SK-N-MC (cell line): ENCODE measurements at regions not wholly inside any gene's neighbourhood (a gene's known extent, or its start where the extent isn't known, plus 50 kb on each side); places are given as distances from the start of the nearest gene placed in this dataset.

Experiments used
- DNase-seq: peaks from one replicate; pipeline ENCODE4 v3.0.0-alpha.2; 2011; ENCODE audit warnings: low read depth, low spot score
- H3K27ac ChIP-seq: fragments of 200-600 bp; sonication (generic); 2 replicates; pipeline ENCODE4 v1.5.1; 2016; ENCODE audit warnings: mixed run types
- H3K36me3 ChIP-seq: fragments of 200-600 bp; sonication (generic); 2 replicates; pipeline ENCODE4 v1.6.1; 2017; ENCODE audit warnings: antibody characterized with exemption, low read length, mixed read lengths; ENCODE audit not compliant: insufficient read depth
- H3K4me3 ChIP-seq: fragments of 200-600 bp; sonication (generic); 2 replicates; pipeline ENCODE4 v1.5.1; 2016
- H3K9ac ChIP-seq: fragments of 200-600 bp; sonication (generic); 2 replicates; pipeline ENCODE4 v1.8.0; 2017; ENCODE audit warnings: mixed run types, mixed read lengths; ENCODE audit not compliant: insufficient read length
- H3K9me3 ChIP-seq: fragments of 200-600 bp; sonication (generic); 2 replicates; pipeline ENCODE4 v1.6.1; 2017; ENCODE audit warnings: low read depth, mild to moderate bottlenecking, antibody characterized with exemption, low read length, moderate library complexity, mixed read lengths
- EZH2 ChIP-seq: fragments of 200-600 bp; sonication (generic); IDR thresholded peaks from one replicate; pipeline ENCODE4 v1.6.1; 2017; ENCODE audit warnings: antibody characterized with exemption
- FOXP2 ChIP-seq: optimal IDR thresholded peaks from 2 replicates; pipeline ENCODE3; 2011; ENCODE audit warnings: mild to moderate bottlenecking, moderate library complexity; ENCODE audit not compliant: insufficient read depth; ENCODE audit errors: extremely low read length, control extremely low read depth
- POLR2AphosphoS5 ChIP-seq: IDR thresholded peaks from 2 replicates; pipeline ENCODE4 v1.6.1; 2012; ENCODE audit warnings: mild to moderate bottlenecking, low read depth, low read length, borderline replicate concordance

GRCh38 chr3:73915886-73916285 is 291.1 kb upstream of the PDZRN3 start:
- DNase-seq: no peak
- Histone ChIP-seq H3K4me3 (no peak overlapping the region), H3K27ac (no peak overlapping the region), H3K9ac (no peak overlapping the region), H3K9me3 (no peaks in the 10 kb centered on the region), H3K36me3 (no peaks in the 10 kb centered on the region)
- no peak for TF ChIP-seq FOXP2

- no peak overlapping the region for H3K27ac ChIP-seq
- H3K4me3 ChIP-seq: no peak overlapping the region
- no peaks in the 10 kb centered on the region for H3K9me3 ChIP-seq
- H3K9ac ChIP-seq: no peak overlapping the region
- TF ChIP-seq POLR2AphosphoS5 (no peak), FOXP2 (no peak), EZH2 (no peak)
- H3K36me3 ChIP-seq: no peaks in the 10 kb centered on the region
- DNase-seq: no peak
Measured at GRCh38 chr3:73908218-73908617, 283.5 kb upstream of the PDZRN3 start.

GRCh38 chr3:73901686-73902085 is 276.9 kb upstream of the PDZRN3 start:
- no peak overlapping the region for H3K27ac ChIP-seq
- TF ChIP-seq EZH2 (no peak), POLR2AphosphoS5 (no peak)
- no peak for DNase-seq

GRCh38 chr3:73894474-73895213 is 269.9 kb upstream of the PDZRN3 start:
- H3K27ac ChIP-seq: no peak overlapping the region
- no peak overlapping the region for H3K4me3 ChIP-seq
- no peak for TF ChIP-seq EZH2
- TF ChIP-seq POLR2AphosphoS5: no peak
- no peak for TF ChIP-seq FOXP2
- DNase-seq: no peak
- no peaks in the 10 kb centered on the region for H3K9me3 ChIP-seq
- no peaks in the 10 kb centered on the region for H3K36me3 ChIP-seq
- H3K9ac ChIP-seq: no peak overlapping the region

More at GRCh38 chr3:73901686-73902085, 276.9 kb upstream of the PDZRN3 start:
- Histone ChIP-seq H3K36me3 (no peaks in the 10 kb centered on the region), H3K9ac (no peak overlapping the region), H3K4me3 (no peak overlapping the region), H3K9me3 (no peaks in the 10 kb centered on the region)

- Histone ChIP-seq H3K9me3 (no peaks in the 10 kb centered on the region), H3K36me3 (no peaks in the 10 kb centered on the region), H3K27ac (no peak overlapping the region), H3K4me3 (no peak overlapping the region), H3K9ac (no peak overlapping the region)
- DNase-seq: no peak
- no peak for TF ChIP-seq POLR2AphosphoS5
- no peak for TF ChIP-seq EZH2
- no peak for TF ChIP-seq FOXP2
Measured at GRCh38 chr3:73893089-73893488, 268.3 kb upstream of the PDZRN3 start.

GRCh38 chr3:73885862-73886261 is 261.1 kb upstream of the PDZRN3 start:
- Histone ChIP-seq H3K27ac (no peak overlapping the region), H3K9ac (no peak overlapping the region), H3K36me3 (no peaks in the 10 kb centered on the region), H3K4me3 (no peak overlapping the region), H3K9me3 (no peaks in the 10 kb centered on the region)
- TF ChIP-seq FOXP2 (no peak), POLR2AphosphoS5 (no peak), EZH2 (no peak)
- no peak for DNase-seq

- Histone ChIP-seq H3K9ac (no peak overlapping the region), H3K4me3 (no peak overlapping the region), H3K27ac (no peak overlapping the region), H3K36me3 (no peaks in the 10 kb centered on the region), H3K9me3 (no peaks in the 10 kb centered on the region)
- TF ChIP-seq EZH2 (no peak), POLR2AphosphoS5 (no peak), FOXP2 (no peak)
- DNase-seq: no peak
Measured at GRCh38 chr3:73884361-73884760, 259.6 kb upstream of the PDZRN3 start.

- DNase-seq: no peak
- H3K9me3 ChIP-seq: no peaks in the 10 kb centered on the region
- TF ChIP-seq FOXP2: no peak
- no peak for TF ChIP-seq POLR2AphosphoS5
- TF ChIP-seq EZH2: no peak
Measured at GRCh38 chr3:73883497-73883896, 258.8 kb upstream of the PDZRN3 start.

GRCh38 chr3:73874606-73875369 is 250.0 kb upstream of the PDZRN3 start:
- Histone ChIP-seq H3K4me3 (no peak overlapping the region), H3K9ac (no peak overlapping the region), H3K27ac (no peak overlapping the region), H3K9me3 (no peaks in the 10 kb centered on the region), H3K36me3 (no peaks in the 10 kb centered on the region)
- DNase-seq: no peak
- TF ChIP-seq POLR2AphosphoS5 (no peak), EZH2 (no peak), FOXP2 (no peak)

More at GRCh38 chr3:73883497-73883896, 258.8 kb upstream of the PDZRN3 start:
- H3K4me3 ChIP-seq: no peak overlapping the region
- H3K9ac ChIP-seq: no peak overlapping the region
- H3K27ac ChIP-seq: no peak overlapping the region
- no peaks in the 10 kb centered on the region for H3K36me3 ChIP-seq
